ENCODE measurements at regions not wholly inside any gene's neighbourhood (a gene's known extent, or its start where the extent isn't known, plus 50 kb on each side); places are given as distances from the start of the nearest gene placed in this dataset.
"Not testable (repeated sequence)": the region's sequence is repeated elsewhere in the genome, so short reads cannot be mapped to it uniquely, and the experiment has no call there.

GRCh38 chr17:45668316-45668715 is 115.8 kb upstream of the CRHR1 start:
- DNase-seq (ENCODE audit: low spot score) (no peak), ATAC-seq (ENCODE audit: low FRiP score) (no peak)

GRCh38 chr17:45672301-45672700 is 111.8 kb upstream of the CRHR1 start:
- ATAC-seq (ENCODE audit: low FRiP score) (no peak), DNase-seq (ENCODE audit: low spot score) (no peak)
- TF ChIP-seq CTCF (IDR thresholded peaks at IDR 0.05) = no peak

More at GRCh38 chr17:45668316-45668715, 115.8 kb upstream of the CRHR1 start:
- no peak for TF ChIP-seq CTCF (IDR thresholded peaks at IDR 0.05)

GRCh38 chr17:45672792-45673191 is 111.3 kb upstream of the CRHR1 start:
- ATAC-seq (ENCODE audit: low FRiP score) (no peak), DNase-seq (ENCODE audit: low spot score) (no peak)
- no peak for TF ChIP-seq CTCF (IDR thresholded peaks at IDR 0.05)

- not testable (repeated sequence) for ATAC-seq (ENCODE audit: low FRiP score)
Observed at GRCh38 chr17:45673759-45674158, 110.4 kb upstream of the CRHR1 start.

GRCh38 chr17:45675012-45675411 is 109.1 kb upstream of the CRHR1 start:
- no peak for TF ChIP-seq CTCF (IDR thresholded peaks at IDR 0.05)
- DNase-seq (ENCODE audit: low spot score) (no peak), ATAC-seq (ENCODE audit: low FRiP score) (no peak)

More at GRCh38 chr17:45673759-45674158, 110.4 kb upstream of the CRHR1 start:
- DNase-seq (ENCODE audit: low spot score) = not testable (repeated sequence)

GRCh38 chr17:45675892-45676291 is 108.2 kb upstream of the CRHR1 start:
- ATAC-seq (ENCODE audit: low FRiP score) = no peak
- no peak for DNase-seq (ENCODE audit: low spot score)
- TF ChIP-seq CTCF (IDR thresholded peaks at IDR 0.05) = no peak

- ATAC-seq (ENCODE audit: low FRiP score) (no peak), DNase-seq (ENCODE audit: low spot score) (no peak)
- no peak for TF ChIP-seq CTCF (IDR thresholded peaks at IDR 0.05)
Observed at GRCh38 chr17:45676695-45677094, 107.4 kb upstream of the CRHR1 start.

- TF ChIP-seq CTCF (IDR thresholded peaks at IDR 0.05) = no peak
- no peak for DNase-seq (ENCODE audit: low spot score)
- no peak for ATAC-seq (ENCODE audit: low FRiP score)
Observed at GRCh38 chr17:45677770-45678169, 106.3 kb upstream of the CRHR1 start.
